ENCODE measurements at regions not wholly inside any gene's neighbourhood (a gene's known extent, or its start where the extent isn't known, plus 50 kb on each side); places are given as distances from the start of the nearest gene placed in this dataset.

GRCh38 chr14:86363576-86363975, 833.6 kb downstream of the FLRT2 start:
- Histone ChIP-seq H3K9me3 (ENCODE audit: insufficient read depth, low read depth) (no peaks in the 10 kb centered on the region), H4K20me1 (ENCODE audit: insufficient read depth) (no peaks in the 10 kb centered on the region), H3K4me3 (no peak overlapping the region), H2AFZ (no peak overlapping the region), H3F3A (ENCODE audit: insufficient read depth, low read depth) (no peaks in the 10 kb centered on the region), H3K27me3 (ENCODE audit: insufficient read depth, low read depth) (no peaks in the 10 kb centered on the region), H3K4me2 (no peak overlapping the region), H3K79me2 (ENCODE audit: low read depth) (no peaks in the 10 kb centered on the region), H3K27ac (no peak overlapping the region), H3K9me2 (ENCODE audit: insufficient read depth) (no peaks in the 10 kb centered on the region), H3K36me3 (ENCODE audit: low read depth) (no peaks in the 10 kb centered on the region), H3K4me1 (replicated peaks; ENCODE audit: insufficient read depth) (no peaks in the 10 kb centered on the region)
- TF ChIP-seq CTCF (conservative IDR thresholded peaks at IDR 0.05) (no peak), EZH2 (IDR thresholded peaks at IDR 0.05; ENCODE audit: low read depth) (no peak)
- BruUV-seq (replicated peaks): no TSS peak
- ChIA-PET CTCF (no interaction called here), POLR2A (ENCODE audit: unreplicated experiment) (no interaction called here)
- DNase-seq: no peak
- intact Hi-C loops (cut with micrococcal nuclease; ENCODE audit: unreplicated experiment): no loop called here

GRCh38 chr14:86363047-86363446, 833.1 kb downstream of the FLRT2 start:
- CTCF ChIA-PET: no interaction called here
- no peaks in the 10 kb centered on the region for H3F3A ChIP-seq (ENCODE audit: insufficient read depth, low read depth)
- H3K36me3 ChIP-seq (ENCODE audit: low read depth): no peaks in the 10 kb centered on the region
- no peaks in the 10 kb centered on the region for H3K79me2 ChIP-seq (ENCODE audit: low read depth)
- DNase-seq: no peak
- no peak overlapping the region for H3K27ac ChIP-seq
- H3K9me3 ChIP-seq (ENCODE audit: insufficient read depth, low read depth): no peaks in the 10 kb centered on the region
- intact Hi-C loops (cut with micrococcal nuclease; ENCODE audit: unreplicated experiment): no loop called here
- no TSS peak for BruUV-seq (replicated peaks)
- TF ChIP-seq EZH2 (IDR thresholded peaks at IDR 0.05; ENCODE audit: low read depth) (no peak), CTCF (conservative IDR thresholded peaks at IDR 0.05) (no peak)
- no peak overlapping the region for H3K4me3 ChIP-seq
- H3K27me3 ChIP-seq (ENCODE audit: insufficient read depth, low read depth): no peaks in the 10 kb centered on the region
- H3K4me2 ChIP-seq: no peak overlapping the region
- H3K9me2 ChIP-seq (ENCODE audit: insufficient read depth): no peaks in the 10 kb centered on the region
- no peaks in the 10 kb centered on the region for H4K20me1 ChIP-seq (ENCODE audit: insufficient read depth)
- no peaks in the 10 kb centered on the region for H3K4me1 ChIP-seq (replicated peaks; ENCODE audit: insufficient read depth)
- no peak overlapping the region for H2AFZ ChIP-seq
- POLR2A ChIA-PET (ENCODE audit: unreplicated experiment): no interaction called here

GRCh38 chr14:86357876-86358275, 827.9 kb downstream of the FLRT2 start:
- H3K79me2 ChIP-seq (ENCODE audit: low read depth): no peaks in the 10 kb centered on the region
- no peaks in the 10 kb centered on the region for H3F3A ChIP-seq (ENCODE audit: insufficient read depth, low read depth)
- no peak overlapping the region for H3K4me3 ChIP-seq
- H3K4me2 ChIP-seq: no peak overlapping the region
- H3K9me2 ChIP-seq (ENCODE audit: insufficient read depth): no peaks in the 10 kb centered on the region
- ChIA-PET POLR2A (ENCODE audit: unreplicated experiment) (no interaction called here), CTCF (no interaction called here)
- H3K4me1 ChIP-seq (replicated peaks; ENCODE audit: insufficient read depth): no peaks in the 10 kb centered on the region
- H3K27ac ChIP-seq: no peak overlapping the region
- no peaks in the 10 kb centered on the region for H3K27me3 ChIP-seq (ENCODE audit: insufficient read depth, low read depth)
- no TSS peak for BruUV-seq (replicated peaks)
- no peaks in the 10 kb centered on the region for H4K20me1 ChIP-seq (ENCODE audit: insufficient read depth)
- no peak for TF ChIP-seq EZH2 (IDR thresholded peaks at IDR 0.05; ENCODE audit: low read depth)
- no peak for TF ChIP-seq CTCF (conservative IDR thresholded peaks at IDR 0.05)
- H3K36me3 ChIP-seq (ENCODE audit: low read depth): no peaks in the 10 kb centered on the region
- DNase-seq: no peak
- intact Hi-C loops (cut with micrococcal nuclease; ENCODE audit: unreplicated experiment): no loop called here
- no peaks in the 10 kb centered on the region for H3K9me3 ChIP-seq (ENCODE audit: insufficient read depth, low read depth)
- H2AFZ ChIP-seq: no peak overlapping the region

Data from PC-9 (cell line).